H1 (cell line): ENCODE measurements at regions not wholly inside any gene's neighbourhood (a gene's known extent, or its start where the extent isn't known, plus 50 kb on each side); places are given as distances from the start of the nearest gene placed in this dataset.

ENCODE experiments used
- CTBP2 ChIP-seq: IDR thresholded peaks from 2 replicates; pipeline ENCODE4 v1.7.0; 2011; ENCODE audit warnings: borderline replicate concordance, mild to moderate bottlenecking, moderate library complexity, mixed read lengths, low read length; ENCODE audit not compliant: insufficient read depth, insufficient read length
- MAFK ChIP-seq: IDR thresholded peaks from 2 replicates; pipeline ENCODE4 v1.6.1; 2012; ENCODE audit warnings: low read depth, mild to moderate bottlenecking, improper control_type of control experiment, low read length
- NANOG ChIP-seq: IDR thresholded peaks from 2 replicates; pipeline ENCODE4 v1.6.1; 2011; ENCODE audit warnings: low read length, low read depth, mild to moderate bottlenecking, inconsistent platforms; ENCODE audit not compliant: insufficient read depth, poor library complexity, severe bottlenecking
- SP1 ChIP-seq: IDR thresholded peaks from 2 replicates; pipeline ENCODE4 v1.6.1; 2011; ENCODE audit warnings: low read depth, low read length

- TF ChIP-seq CTBP2, result no peak
- TF ChIP-seq MAFK, result no peak
- no peak for TF ChIP-seq SP1
- no peak for TF ChIP-seq NANOG
- TF ChIP-seq, all 59 proteins: peak for 0
Observed at GRCh38 chr5:168167338-168167737, 124.1 kb upstream of the WWC1 start (continued).
